Fibroblast of villous mesenchyme (primary cell): ENCODE measurements at regions not wholly inside any gene's neighbourhood (a gene's known extent, or its start where the extent isn't known, plus 50 kb on each side); places are given as distances from the start of the nearest gene placed in this dataset.

Experiments
- DNase-seq: peaks from one replicate; pipeline ENCODE4 v3.0.0-alpha.2; 2010; ENCODE audit warnings: low read depth
- H3K4me3 ChIP-seq: 2 replicates; pipeline ENCODE4 v1.5.1; 2011; ENCODE audit warnings: low read depth, mild to moderate bottlenecking, low read length
- CTCF ChIP-seq: IDR thresholded peaks from 2 replicates; pipeline ENCODE4 v1.5.1; 2012; ENCODE audit warnings: low read depth, mild to moderate bottlenecking, low read length; ENCODE audit not compliant: insufficient read depth

GRCh38 chr2:12841021-12841420 lies 124.3 kb downstream of the TRIB2 start:
- no peak overlapping the region for H3K4me3 ChIP-seq
- no peak for TF ChIP-seq CTCF
- DNase-seq: no peak

- DNase-seq: no peak
- H3K4me3 ChIP-seq: no peak overlapping the region
- no peak for TF ChIP-seq CTCF
Measured at GRCh38 chr2:12842917-12843316, 126.2 kb downstream of the TRIB2 start.

- no peak for TF ChIP-seq CTCF
- no peak overlapping the region for H3K4me3 ChIP-seq
- no peak for DNase-seq
Measured at GRCh38 chr2:12844511-12844910, 127.8 kb downstream of the TRIB2 start.

- no peak for TF ChIP-seq CTCF
- H3K4me3 ChIP-seq: no peak overlapping the region
- no peak for DNase-seq
Measured at GRCh38 chr2:12847694-12848575, 131.2 kb downstream of the TRIB2 start.

GRCh38 chr2:12852135-12852534 lies 135.4 kb downstream of the TRIB2 start:
- TF ChIP-seq CTCF: no peak
- no peak overlapping the region for H3K4me3 ChIP-seq
- DNase-seq: no peak

- TF ChIP-seq CTCF: no peak
- no peak overlapping the region for H3K4me3 ChIP-seq
- DNase-seq: no peak
Measured at GRCh38 chr2:12854001-12854530, 137.3 kb downstream of the TRIB2 start.
